Activated effector memory CD4-positive, alpha-beta T cell treated with anti-CD3 and anti-CD28 coated beads, Interleukin-2, amount 50 U/mL, for 16 hours (primary cell): ENCODE measurements at regions not wholly inside any gene's neighbourhood (a gene's known extent, or its start where the extent isn't known, plus 50 kb on each side); places are given as distances from the start of the nearest gene placed in this dataset.

Source experiments
- DNase-seq: peaks from one replicate; pipeline ENCODE4 v3.0.0-alpha.2; 2020

GRCh38 chr18:14905350-14905749, 157.4 kb downstream of the ANKRD30B start:
- no peak for DNase-seq

- no peak for DNase-seq
Measured at GRCh38 chr18:14905979-14906378, 158.0 kb downstream of the ANKRD30B start.

- no peak for DNase-seq
Measured at GRCh38 chr18:14907420-14907819, 159.4 kb downstream of the ANKRD30B start.

GRCh38 chr18:14908541-14908940, 160.6 kb downstream of the ANKRD30B start:
- no peak for DNase-seq

GRCh38 chr18:14912967-14913366, 165.0 kb downstream of the ANKRD30B start:
- DNase-seq = no peak

GRCh38 chr18:14914121-14914520, 166.1 kb downstream of the ANKRD30B start:
- DNase-seq = no peak

- no peak for DNase-seq
Measured at GRCh38 chr18:14914771-14915170, 166.8 kb downstream of the ANKRD30B start.

- no peak for DNase-seq
Measured at GRCh38 chr18:14916181-14916580, 168.2 kb downstream of the ANKRD30B start.

GRCh38 chr18:14916851-14917250, 168.9 kb downstream of the ANKRD30B start:
- no peak for DNase-seq

- DNase-seq = no peak
Measured at GRCh38 chr18:14917311-14917710, 169.3 kb downstream of the ANKRD30B start.

GRCh38 chr18:14919666-14920065, 171.7 kb downstream of the ANKRD30B start:
- DNase-seq = no peak

- DNase-seq = no peak
Measured at GRCh38 chr18:14921031-14921430, 173.1 kb downstream of the ANKRD30B start.

- no peak for DNase-seq
Measured at GRCh38 chr18:14921547-14921946, 173.6 kb downstream of the ANKRD30B start.

GRCh38 chr18:14922031-14922430, 174.1 kb downstream of the ANKRD30B start:
- no peak for DNase-seq

GRCh38 chr18:14922965-14923565, 175.1 kb downstream of the ANKRD30B start:
- DNase-seq = no peak

- DNase-seq = no peak
Measured at GRCh38 chr18:14924226-14924625, 176.3 kb downstream of the ANKRD30B start.

GRCh38 chr18:14925281-14925709, 177.3 kb downstream of the ANKRD30B start:
- DNase-seq = no peak

GRCh38 chr18:14927701-14928100, 179.7 kb downstream of the ANKRD30B start:
- DNase-seq = no peak

- DNase-seq = no peak
Measured at GRCh38 chr18:14928396-14928795, 180.4 kb downstream of the ANKRD30B start.

- DNase-seq = no peak
Measured at GRCh38 chr18:14930076-14930475, 182.1 kb downstream of the ANKRD30B start.

GRCh38 chr18:14930576-14930975, 182.6 kb downstream of the ANKRD30B start:
- DNase-seq = no peak

GRCh38 chr18:14933049-14933851, 185.3 kb downstream of the ANKRD30B start:
- DNase-seq = no peak

GRCh38 chr18:14933964-14934363, 186.0 kb downstream of the ANKRD30B start:
- no peak for DNase-seq

- no peak for DNase-seq
Measured at GRCh38 chr18:14935210-14935609, 187.2 kb downstream of the ANKRD30B start.

- DNase-seq = no peak
Measured at GRCh38 chr18:14936313-14936712, 188.3 kb downstream of the ANKRD30B start.
